Right atrium auricular region (tissue), 2 donors: ENCODE measurements at regions not wholly inside any gene's neighbourhood (a gene's known extent, or its start where the extent isn't known, plus 50 kb on each side); places are given as distances from the start of the nearest gene placed in this dataset.

Experiments
- DNase-seq: peaks from one replicate; pipeline ENCODE4 v3.0.0-alpha.2; 2019; ENCODE audit warnings: low spot score
- H3K27ac ChIP-seq, 2 donors: fragments of 200-600 bp; sonication (generic); 1 replicate in 1 of 2; 2 replicates in 1 of 2; pipeline ENCODE4 v1.5.1; 2016 to 2019
- H3K27me3 ChIP-seq, 2 donors: fragments of 200-600 bp; sonication (generic); one replicate each; pipeline versions ENCODE4 v1.5.1 to v1.6.0; 2017 to 2019
- H3K36me3 ChIP-seq: fragments of 200-600 bp; sonication (generic); one replicate; pipeline ENCODE4 v1.5.1; 2016
- H3K4me1 ChIP-seq, 2 donors: fragments of 200-600 bp; sonication (generic); one replicate each; pipeline versions ENCODE4 v1.5.1 to v1.6.0; 2017 to 2019
- H3K4me3 ChIP-seq, 2 donors: fragments of 200-600 bp; sonication (generic); 1 replicate in 1 of 2; 2 replicates in 1 of 2; pipeline ENCODE4 v1.5.1; 2017 to 2019; ENCODE audit warnings: mild to moderate bottlenecking in 1 of 2, moderate library complexity in 1 of 2
- H3K9me3 ChIP-seq, 2 donors: fragments of 200-600 bp; sonication (generic); one replicate each; pipeline ENCODE4 v1.5.1; 2019
- TF ChIP-seq, protein P1 (sequence below), 2 donors: fragments of 200-600 bp; sonication (generic); IDR thresholded peaks; one replicate each; pipeline ENCODE4 v1.5.1; 2019; ENCODE audit warnings: antibody characterized with exemption in 2 of 2

DNA sequence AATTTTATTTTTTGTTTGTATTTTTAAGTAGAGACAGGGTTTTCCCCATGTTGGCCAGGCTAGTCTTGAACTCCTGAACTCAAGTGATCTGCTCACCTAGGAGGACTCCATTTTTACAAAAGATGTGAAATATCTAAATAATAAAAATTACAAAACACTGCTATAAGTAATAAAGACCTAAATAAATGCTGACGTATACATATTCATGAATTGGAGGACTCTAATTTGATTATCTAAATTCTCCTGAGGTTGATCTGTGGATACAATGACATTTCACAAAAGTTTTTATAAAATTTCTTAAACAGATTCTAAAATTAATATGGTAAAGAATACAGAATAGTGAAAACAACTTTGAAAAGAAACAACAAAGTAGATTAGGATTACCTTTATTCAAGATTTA is 1224.0 kb downstream of the SLC16A7 start:
- H3K9me3 ChIP-seq = peaks cover 0 to 15% of the 10 kb centered on the region in 2 donors
- H3K27ac ChIP-seq = no peak overlapping the region
- H3K27me3 ChIP-seq = no peaks in the 10 kb centered on the region
- no peaks in the 10 kb centered on the region for H3K36me3 ChIP-seq
- TF ChIP-seq, protein P1, sequence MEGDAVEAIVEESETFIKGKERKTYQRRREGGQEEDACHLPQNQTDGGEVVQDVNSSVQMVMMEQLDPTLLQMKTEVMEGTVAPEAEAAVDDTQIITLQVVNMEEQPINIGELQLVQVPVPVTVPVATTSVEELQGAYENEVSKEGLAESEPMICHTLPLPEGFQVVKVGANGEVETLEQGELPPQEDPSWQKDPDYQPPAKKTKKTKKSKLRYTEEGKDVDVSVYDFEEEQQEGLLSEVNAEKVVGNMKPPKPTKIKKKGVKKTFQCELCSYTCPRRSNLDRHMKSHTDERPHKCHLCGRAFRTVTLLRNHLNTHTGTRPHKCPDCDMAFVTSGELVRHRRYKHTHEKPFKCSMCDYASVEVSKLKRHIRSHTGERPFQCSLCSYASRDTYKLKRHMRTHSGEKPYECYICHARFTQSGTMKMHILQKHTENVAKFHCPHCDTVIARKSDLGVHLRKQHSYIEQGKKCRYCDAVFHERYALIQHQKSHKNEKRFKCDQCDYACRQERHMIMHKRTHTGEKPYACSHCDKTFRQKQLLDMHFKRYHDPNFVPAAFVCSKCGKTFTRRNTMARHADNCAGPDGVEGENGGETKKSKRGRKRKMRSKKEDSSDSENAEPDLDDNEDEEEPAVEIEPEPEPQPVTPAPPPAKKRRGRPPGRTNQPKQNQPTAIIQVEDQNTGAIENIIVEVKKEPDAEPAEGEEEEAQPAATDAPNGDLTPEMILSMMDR (IDR thresholded peaks at IDR 0.05) = no peak
- no peak overlapping the region for H3K4me3 ChIP-seq
- no peak for DNase-seq
- H3K4me1 ChIP-seq = no peaks in the 10 kb centered on the region

GRCh38 chr12:60822580-60822979 is 1226.8 kb downstream of the SLC16A7 start:
- Histone ChIP-seq H3K27ac (no peak overlapping the region), H3K9me3 (no peaks in the 10 kb centered on the region), H3K4me1 (no peaks in the 10 kb centered on the region), H3K36me3 (no peaks in the 10 kb centered on the region), H3K4me3 (no peak overlapping the region), H3K27me3 (no peaks in the 10 kb centered on the region)
- no peak for DNase-seq
- TF ChIP-seq, protein P1 (IDR thresholded peaks at IDR 0.05) = no peak

GRCh38 chr12:60830381-60830780 is 1234.6 kb downstream of the SLC16A7 start:
- H3K36me3 ChIP-seq = no peaks in the 10 kb centered on the region
- H3K4me1 ChIP-seq = no peaks in the 10 kb centered on the region
- no peak overlapping the region for H3K27ac ChIP-seq
- no peak for DNase-seq
- no peaks in the 10 kb centered on the region for H3K27me3 ChIP-seq
- no peak overlapping the region for H3K4me3 ChIP-seq
- TF ChIP-seq, protein P1 (IDR thresholded peaks at IDR 0.05) = no peak
- no peaks in the 10 kb centered on the region for H3K9me3 ChIP-seq

GRCh38 chr12:60832290-60832689 is 1236.5 kb downstream of the SLC16A7 start:
- TF ChIP-seq, protein P1 (IDR thresholded peaks at IDR 0.05) = no peak
- Histone ChIP-seq H3K36me3 (no peaks in the 10 kb centered on the region), H3K9me3 (no peaks in the 10 kb centered on the region), H3K27ac (no peak overlapping the region), H3K4me3 (no peak overlapping the region), H3K27me3 (no peaks in the 10 kb centered on the region), H3K4me1 (no peaks in the 10 kb centered on the region)
- no peak for DNase-seq

DNA sequence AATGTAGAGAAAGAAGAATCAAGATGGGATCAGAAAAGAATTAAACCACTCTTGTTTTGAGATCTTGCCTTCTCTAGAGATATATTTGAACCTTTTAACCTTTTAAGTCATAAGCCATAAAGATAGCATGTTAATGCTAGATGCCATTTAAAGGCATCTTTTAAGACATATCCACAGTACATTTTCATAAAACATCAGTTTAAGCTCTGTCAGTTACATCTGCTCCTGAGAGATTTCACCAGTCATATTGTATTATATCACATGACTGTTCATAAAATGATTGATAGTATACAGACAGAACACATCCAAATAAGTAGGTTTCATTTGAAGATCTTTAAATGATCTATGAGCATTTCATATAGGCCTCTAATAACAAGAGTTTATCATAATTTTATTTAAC is 1238.5 kb downstream of the SLC16A7 start:
- H3K27me3 ChIP-seq = no peaks in the 10 kb centered on the region
- no peaks in the 10 kb centered on the region for H3K9me3 ChIP-seq
- H3K4me1 ChIP-seq = no peaks in the 10 kb centered on the region
- no peak overlapping the region for H3K27ac ChIP-seq
- DNase-seq = no peak
- H3K4me3 ChIP-seq = no peak overlapping the region
- TF ChIP-seq, protein P1 (IDR thresholded peaks at IDR 0.05) = no peak
- no peaks in the 10 kb centered on the region for H3K36me3 ChIP-seq

- Histone ChIP-seq H3K27ac (no peak overlapping the region), H3K4me3 (no peak overlapping the region), H3K27me3 (no peaks in the 10 kb centered on the region), H3K36me3 (no peaks in the 10 kb centered on the region), H3K4me1 (no peaks in the 10 kb centered on the region), H3K9me3 (no peaks in the 10 kb centered on the region)
- DNase-seq = no peak
- TF ChIP-seq, protein P1 (IDR thresholded peaks at IDR 0.05) = no peak
These were observed 1239.0 kb downstream of the SLC16A7 start for GRCh38 chr12:60834806-60835205.
